ENCODE measurements at regions not wholly inside any gene's neighbourhood (a gene's known extent, or its start where the extent isn't known, plus 50 kb on each side); places are given as distances from the start of the nearest gene placed in this dataset.
"Not testable (repeated sequence)": the region's sequence is repeated elsewhere in the genome, so short reads cannot be mapped to it uniquely, and the experiment has no call there.

DNA sequence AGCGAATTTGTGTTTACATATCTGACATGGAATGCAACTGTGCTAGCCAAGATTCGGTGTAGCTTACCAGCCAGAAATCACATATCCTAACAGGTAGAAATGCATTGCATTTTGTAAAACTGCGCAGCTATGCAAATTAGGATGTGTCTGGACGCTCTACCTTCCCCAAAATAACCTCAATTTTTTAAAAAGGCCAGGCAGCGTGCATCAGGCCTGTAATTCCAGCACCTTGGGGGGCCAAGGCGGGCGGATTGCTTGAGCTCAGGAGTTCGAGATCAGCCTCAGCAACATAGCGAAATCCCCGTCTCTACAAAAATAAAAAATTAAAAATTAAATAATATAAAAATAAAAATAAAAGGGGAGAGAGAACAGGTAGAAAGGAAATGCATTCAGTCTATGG, 305.0 kb downstream of the TYW1 start:
- DNase-seq (ENCODE audit: low read depth in 4 of 4, low spot score in 3 of 4), result no peak

DNA sequence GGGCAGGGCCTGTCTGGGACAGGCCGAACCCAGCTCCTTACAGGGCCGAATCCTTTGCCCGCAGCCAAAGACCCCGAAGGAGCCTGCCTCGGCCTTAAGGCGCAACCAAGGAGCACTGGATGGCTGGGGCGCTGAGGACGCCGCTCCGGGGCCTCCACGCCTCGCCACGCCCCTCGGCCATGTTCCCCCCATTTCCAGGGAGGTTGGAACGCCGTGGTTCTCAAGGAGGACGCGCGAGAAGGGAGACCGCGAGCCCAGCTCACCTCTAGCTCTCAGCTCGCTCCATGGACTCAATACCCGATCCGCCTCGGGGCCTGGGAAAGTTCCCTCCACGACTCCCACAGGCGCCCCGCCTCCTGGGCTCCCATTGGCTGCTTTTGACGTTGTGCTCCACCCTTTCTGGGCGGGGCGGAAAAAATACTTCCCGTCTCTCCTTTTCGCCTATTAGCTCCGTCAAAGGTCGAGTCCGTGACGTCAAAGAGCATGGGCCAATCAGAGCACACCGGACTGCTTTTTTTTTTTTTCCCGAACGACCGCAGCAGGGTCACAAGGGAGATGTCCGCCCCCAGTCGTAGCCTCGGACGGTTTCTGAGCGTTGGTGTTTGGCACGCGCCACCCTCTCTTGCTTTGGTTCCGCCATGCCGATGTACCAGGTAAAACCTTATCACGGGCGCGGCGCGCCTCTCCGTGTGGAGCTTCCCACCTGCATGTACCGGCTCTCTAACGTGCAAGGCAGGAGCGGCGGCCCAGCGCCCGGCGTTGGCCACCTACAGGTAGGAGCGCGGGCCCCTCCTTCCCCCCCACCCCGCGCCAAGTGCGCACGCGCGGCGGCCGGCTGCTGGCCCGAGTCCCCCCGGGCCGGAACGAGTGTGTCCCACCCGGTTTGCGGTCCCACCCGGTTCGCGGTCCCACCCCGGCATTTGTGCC, 305.7 kb downstream of the TYW1 start:
- peak; percentile 98 to 100 (median 100) for DNase-seq (ENCODE audit: low read depth in 4 of 4, low spot score in 3 of 4)

DNA sequence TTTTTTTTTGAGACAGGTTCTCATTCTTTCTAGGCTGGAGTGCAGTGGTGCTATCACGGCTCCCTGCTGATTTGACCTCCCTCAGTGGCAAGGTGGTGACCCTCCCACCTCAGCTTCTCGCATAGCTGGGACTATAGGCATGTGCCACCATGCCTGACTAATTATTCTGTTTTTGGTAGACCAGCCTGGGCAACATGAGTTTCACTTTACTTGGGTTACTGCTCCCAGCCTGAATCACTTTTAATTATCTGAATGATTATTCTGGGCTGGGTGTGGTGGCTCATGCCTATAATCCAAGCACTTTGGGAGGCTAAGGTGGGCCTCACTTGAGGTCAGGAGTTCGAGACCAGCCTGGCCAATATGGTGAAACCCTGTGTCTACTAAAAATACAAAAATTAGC, 308.2 kb downstream of the TYW1 start:
- DNase-seq (ENCODE audit: low read depth in 4 of 4, low spot score in 3 of 4), result not testable (repeated sequence)

- DNase-seq (ENCODE audit: low read depth in 4 of 4, low spot score in 3 of 4), result no peak
Measured at GRCh38 chr7:67306331-67306730, 309.7 kb downstream of the TYW1 start.

DNA sequence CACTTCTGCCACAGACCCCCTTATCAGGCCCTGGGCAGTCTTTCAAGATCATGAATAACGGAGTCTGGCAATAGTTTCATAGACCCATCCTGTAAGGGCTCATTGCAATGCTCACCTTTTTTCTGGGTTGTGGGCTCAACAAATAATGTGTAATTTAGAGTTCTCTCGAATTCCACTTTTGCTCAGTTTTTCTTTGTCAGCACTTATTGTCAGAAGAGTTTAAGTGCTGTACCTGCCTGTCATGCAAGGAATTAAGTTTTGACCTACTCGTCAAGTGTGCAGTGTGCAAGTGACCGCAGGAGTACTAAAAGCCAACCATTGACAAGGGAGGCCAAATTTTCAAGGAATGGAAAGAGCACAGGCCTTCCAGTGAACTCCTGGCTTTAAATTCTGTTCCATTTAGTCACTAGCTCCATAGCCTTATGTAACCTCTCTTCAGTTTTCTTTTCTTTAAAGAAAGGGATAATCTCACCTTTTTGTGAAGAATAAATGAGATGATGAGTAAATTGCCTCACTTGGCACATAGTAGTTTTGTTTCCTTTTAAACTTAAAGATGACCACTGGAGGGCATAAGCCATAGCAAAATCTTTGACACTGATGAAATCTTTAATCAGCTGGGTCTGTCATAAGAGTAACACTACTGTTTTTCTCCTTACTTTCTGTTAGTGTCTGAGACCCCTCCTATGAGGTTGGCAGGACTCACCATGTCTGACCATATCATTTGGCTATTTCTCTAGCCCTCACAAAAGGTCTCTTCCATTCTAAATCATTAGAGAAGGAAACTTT, 313.3 kb downstream of the TYW1 start:
- DNase-seq (ENCODE audit: low read depth in 4 of 4, low spot score in 3 of 4), result no peak

GRCh38 chr7:67311901-67312300, 315.3 kb downstream of the TYW1 start:
- no peak for DNase-seq (ENCODE audit: low read depth in 4 of 4, low spot score in 3 of 4)

- no peak for DNase-seq (ENCODE audit: low read depth in 4 of 4, low spot score in 3 of 4)
Measured at GRCh38 chr7:67313213-67313612, 316.6 kb downstream of the TYW1 start.

GRCh38 chr7:67316902-67317301, 320.3 kb downstream of the TYW1 start:
- DNase-seq (ENCODE audit: low read depth in 4 of 4, low spot score in 3 of 4), result not testable (repeated sequence)

DNA sequence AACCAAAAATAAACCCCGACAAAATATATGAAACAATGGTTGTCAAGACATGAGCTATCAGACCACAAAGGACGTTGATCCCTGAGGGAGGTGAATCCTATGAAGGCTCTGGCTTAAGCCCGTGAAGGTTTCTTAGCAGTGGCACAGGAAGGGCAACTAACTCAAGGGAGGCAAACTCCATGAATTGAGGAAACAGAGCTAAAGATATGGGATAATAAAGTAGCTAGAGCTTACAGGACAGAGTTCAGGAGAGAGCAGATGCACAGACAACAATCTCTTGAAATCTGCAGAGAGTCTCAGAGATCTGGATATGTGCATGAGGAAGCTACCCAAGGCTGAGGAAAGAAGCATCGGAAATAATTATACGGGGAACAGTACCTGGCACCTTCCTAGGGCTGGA, 331.6 kb downstream of the TYW1 start:
- DNase-seq (ENCODE audit: low read depth in 4 of 4, low spot score in 3 of 4), result not testable (repeated sequence)

DNA sequence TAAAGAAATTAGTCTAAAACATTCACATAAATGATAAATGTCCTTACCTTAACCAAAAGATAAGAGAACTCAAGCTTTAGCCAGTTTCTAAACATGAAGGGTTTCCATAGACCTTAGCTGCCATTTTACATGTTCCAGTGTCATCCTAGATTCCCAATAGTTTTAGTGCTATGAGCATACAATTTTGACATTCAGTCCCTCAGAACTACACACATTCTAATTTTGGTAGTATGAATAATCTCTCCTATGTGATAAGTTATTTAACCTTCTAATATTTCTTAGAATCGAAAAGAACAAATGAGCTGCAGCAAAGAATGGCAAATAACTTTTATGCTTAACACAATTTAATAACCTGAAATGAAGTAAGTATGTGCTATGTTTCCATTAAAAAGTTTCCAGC, 338.5 kb downstream of the TYW1 start:
- not testable (repeated sequence) for DNase-seq (ENCODE audit: low read depth in 4 of 4, low spot score in 3 of 4)

DNA sequence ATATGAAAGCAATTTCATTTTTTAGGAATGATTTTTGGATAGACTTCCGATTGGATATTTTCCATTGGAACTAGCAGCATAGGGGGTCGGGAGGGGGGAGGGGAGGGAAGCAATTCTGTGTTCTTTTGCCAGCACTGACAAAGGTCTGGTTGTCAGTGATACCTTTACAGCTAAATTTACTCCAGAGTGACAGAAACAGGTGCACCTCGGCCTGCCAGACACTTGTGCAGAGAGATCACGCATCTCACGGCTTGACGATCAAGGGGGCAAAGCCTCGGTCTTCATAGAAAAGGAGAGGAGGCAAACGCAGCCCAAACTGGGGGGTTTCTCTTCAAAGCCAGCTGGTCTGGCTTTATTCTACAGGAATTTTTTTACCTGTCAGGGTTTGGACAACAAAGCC, 339.0 kb downstream of the TYW1 start:
- not testable (repeated sequence) for DNase-seq (ENCODE audit: low read depth in 4 of 4, low spot score in 3 of 4)

GRCh38 chr7:67338545-67338944, 341.9 kb downstream of the TYW1 start:
- not testable (repeated sequence) for DNase-seq (ENCODE audit: low read depth in 4 of 4, low spot score in 3 of 4)

- DNase-seq (ENCODE audit: low read depth in 4 of 4, low spot score in 3 of 4), result no peak
Measured at GRCh38 chr7:67341153-67341768, 344.6 kb downstream of the TYW1 start.

GRCh38 chr7:67343114-67343513, 346.5 kb downstream of the TYW1 start:
- DNase-seq (ENCODE audit: low read depth in 4 of 4, low spot score in 3 of 4), result no peak

- peak in 1 of 4 donors; percentile 9 for DNase-seq (ENCODE audit: low read depth in 4 of 4, low spot score in 3 of 4)
Measured at GRCh38 chr7:67343572-67343971, 346.9 kb downstream of the TYW1 start.

GRCh38 chr7:67344481-67345193, 348.0 kb downstream of the TYW1 start:
- no peak for DNase-seq (ENCODE audit: low read depth in 4 of 4, low spot score in 3 of 4)

- DNase-seq (ENCODE audit: low read depth in 4 of 4, low spot score in 3 of 4), result no peak
Measured at GRCh38 chr7:67346126-67346525, 349.5 kb downstream of the TYW1 start.

GRCh38 chr7:67346876-67347275, 350.2 kb downstream of the TYW1 start:
- no peak for DNase-seq (ENCODE audit: low read depth in 4 of 4, low spot score in 3 of 4)

- DNase-seq (ENCODE audit: low read depth in 4 of 4, low spot score in 3 of 4), result no peak
Measured at GRCh38 chr7:67348171-67348570, 351.5 kb downstream of the TYW1 start.

- not testable (repeated sequence) for DNase-seq (ENCODE audit: low read depth in 4 of 4, low spot score in 3 of 4)
Measured at GRCh38 chr7:67357653-67358052, 361.0 kb downstream of the TYW1 start.

DNA sequence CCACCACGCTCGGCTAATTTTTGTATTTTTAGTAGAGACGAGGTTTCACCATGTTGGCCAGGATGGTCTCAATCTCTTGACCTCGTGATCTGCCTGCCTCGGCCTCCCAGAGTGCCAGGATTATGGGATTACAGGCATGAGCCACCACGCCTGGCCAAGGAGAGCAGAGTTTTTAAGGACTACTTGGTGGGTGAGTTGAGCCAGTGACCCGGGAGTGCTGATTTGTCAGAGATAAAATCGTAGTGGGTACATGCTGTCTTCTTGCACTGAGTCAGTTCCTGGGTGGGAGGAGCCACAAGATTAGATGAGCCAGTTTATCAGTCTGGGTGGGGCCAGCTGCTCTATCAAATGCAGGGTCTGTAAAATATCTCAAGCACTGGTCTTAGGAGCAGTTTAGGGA, 361.7 kb downstream of the TYW1 start:
- not testable (repeated sequence) for DNase-seq (ENCODE audit: low read depth in 4 of 4, low spot score in 3 of 4)

Data from left renal pelvis (tissue), 4 donors.